AG04449 (cell line): ENCODE measurements at regions not wholly inside any gene's neighbourhood (a gene's known extent, or its start where the extent isn't known, plus 50 kb on each side); places are given as distances from the start of the nearest gene placed in this dataset.

Experiments
- CTCF ChIA-PET: fragments of 350-600 bp; formaldehyde crosslinking; extraction: SDS; loops from one replicate; lab custom pipeline; 2021; ENCODE audit warnings: antibody characterized with exemption; lab: Yijun Ruan, JAX
- POLR2A ChIA-PET: fragments of 400-600, 350-600 bp; formaldehyde crosslinking; extraction: SDS; loops from one replicate; lab custom pipeline; 2020; ENCODE audit warnings: antibody characterized with exemption, inconsistent platforms; lab: Yijun Ruan, JAX
- DNase-seq: peaks from one replicate; pipeline ENCODE4 v3.0.0-alpha.2; 2010; ENCODE audit warnings: low read depth, low spot score
- H3K4me3 ChIP-seq: 2 replicates; pipeline ENCODE4 v1.5.1; 2011; ENCODE audit warnings: low read depth, mild to moderate bottlenecking, control low read depth, low read length
- CTCF ChIP-seq: IDR thresholded peaks from one replicate; pipeline ENCODE4 v1.5.1; 2011; ENCODE audit warnings: mild to moderate bottlenecking, moderate library complexity, low read length, control low read depth, inconsistent platforms; ENCODE audit not compliant: insufficient read depth; ENCODE audit errors: missing control alignments

- no peak for TF ChIP-seq CTCF
- POLR2A ChIA-PET: no interaction called here
- DNase-seq: no peak
- no peak overlapping the region for H3K4me3 ChIP-seq
- CTCF ChIA-PET: no interaction called here
Observed at GRCh38 chr1:163720294-163720693, 398.5 kb downstream of the NUF2 start.

GRCh38 chr1:163725551-163725950, 403.8 kb downstream of the NUF2 start:
- DNase-seq: no peak
- no peak for TF ChIP-seq CTCF
- POLR2A ChIA-PET: no interaction called here
- CTCF ChIA-PET: no interaction called here
- no peak overlapping the region for H3K4me3 ChIP-seq

- ChIA-PET CTCF (no interaction called here), POLR2A (no interaction called here)
- DNase-seq: no peak
- no peak overlapping the region for H3K4me3 ChIP-seq
- TF ChIP-seq CTCF: no peak
Observed at GRCh38 chr1:163730411-163730821, 408.7 kb downstream of the NUF2 start.

- no peak for DNase-seq
- POLR2A ChIA-PET: no interaction called here
Observed at GRCh38 chr1:163737261-163737660, 415.5 kb downstream of the NUF2 start.

GRCh38 chr1:163744301-163744887, 422.6 kb downstream of the NUF2 start:
- TF ChIP-seq CTCF: no peak
- H3K4me3 ChIP-seq: no peak overlapping the region
- ChIA-PET POLR2A (no interaction called here), CTCF (no interaction called here)
- DNase-seq: no peak

More at GRCh38 chr1:163737261-163737660, 415.5 kb downstream of the NUF2 start:
- H3K4me3 ChIP-seq: no peak overlapping the region
- CTCF ChIA-PET: interaction anchor here (0.6 to 1.4 kb wide), 2 partner anchors 12 to 25 kb away, joined by 3 read pairs; no protein-coding TSS in a partner anchor
- TF ChIP-seq CTCF: no peak

GRCh38 chr1:163745204-163745603, 423.4 kb downstream of the NUF2 start:
- CTCF ChIA-PET: no interaction called here
- POLR2A ChIA-PET: no interaction called here
- TF ChIP-seq CTCF: no peak

More at GRCh38 chr1:163745204-163745603, 423.4 kb downstream of the NUF2 start:
- no peak for DNase-seq
- H3K4me3 ChIP-seq: no peak overlapping the region
